HG03108 (cell line): ENCODE measurements at regions not wholly inside any gene's neighbourhood (a gene's known extent, or its start where the extent isn't known, plus 50 kb on each side); places are given as distances from the start of the nearest gene placed in this dataset.
"Not testable (repeated sequence)": the region's sequence is repeated elsewhere in the genome, so short reads cannot be mapped to it uniquely, and the experiment has no call there.

Experiments used
- ATAC-seq: cut with Tn5 transposase; IDR thresholded peaks from one replicate; pipeline ENCODE4 v1.9.1; 2021; ENCODE audit warnings: moderate library complexity; ENCODE audit not compliant: unreplicated experiment

DNA sequence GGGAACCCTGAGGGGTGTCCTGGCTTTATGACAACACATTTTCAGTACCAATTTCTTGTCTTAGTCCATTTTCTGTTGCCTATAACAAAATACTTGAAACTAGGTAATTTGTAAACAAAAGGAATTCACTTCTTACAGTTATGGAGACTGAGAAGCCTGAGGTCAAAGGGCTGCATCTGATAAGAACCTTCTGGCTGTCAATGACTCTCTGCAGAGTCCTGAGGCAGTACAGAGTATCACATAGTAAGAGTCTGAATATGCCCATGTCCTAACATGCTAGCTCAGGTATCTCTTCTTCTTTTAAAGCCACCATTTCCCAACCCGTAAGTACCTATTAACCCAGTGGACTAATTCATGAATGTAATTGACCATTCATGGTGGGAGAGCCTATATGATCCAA lies 1458.6 kb upstream of the EYS start:
- no peak for ATAC-seq

DNA sequence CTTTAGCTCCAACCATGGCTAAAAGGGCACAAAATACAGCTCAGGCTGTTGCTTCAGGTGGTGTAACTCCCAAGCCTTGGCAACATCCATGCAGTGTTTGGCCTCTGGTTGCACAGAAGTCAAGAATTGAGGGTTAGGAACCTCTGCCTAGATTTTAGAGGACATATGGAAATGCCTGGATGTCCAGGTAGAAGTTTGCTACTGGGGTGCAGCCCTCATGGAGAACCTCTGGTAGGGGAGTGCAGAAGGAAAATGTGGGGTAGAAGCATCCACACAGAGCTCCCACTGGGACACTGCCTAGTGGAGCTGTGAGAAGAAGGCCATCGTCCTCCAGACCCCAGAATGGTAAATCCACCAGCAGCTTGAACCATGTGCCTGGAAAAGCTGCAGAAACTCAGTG lies 1453.8 kb upstream of the EYS start:
- ATAC-seq: no peak

DNA sequence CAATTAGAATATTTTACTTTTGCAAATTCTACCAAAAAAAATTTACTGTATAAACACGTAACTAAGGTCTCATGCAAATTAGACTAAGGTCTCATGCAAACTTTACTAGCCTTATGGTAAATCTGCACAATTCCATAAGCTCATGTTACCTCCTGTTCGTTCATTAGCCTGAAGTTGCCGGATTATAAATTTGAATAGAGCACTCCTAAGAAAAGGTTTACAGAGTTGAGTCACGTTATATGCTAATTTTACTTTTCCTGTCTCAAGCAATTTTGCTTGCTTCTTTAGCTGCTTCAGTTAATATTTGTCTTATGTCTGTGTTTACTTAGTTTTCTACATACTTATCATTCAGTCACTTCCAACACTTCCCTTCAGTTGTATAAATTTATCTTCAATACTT lies 1434.0 kb upstream of the EYS start:
- no peak for ATAC-seq

DNA sequence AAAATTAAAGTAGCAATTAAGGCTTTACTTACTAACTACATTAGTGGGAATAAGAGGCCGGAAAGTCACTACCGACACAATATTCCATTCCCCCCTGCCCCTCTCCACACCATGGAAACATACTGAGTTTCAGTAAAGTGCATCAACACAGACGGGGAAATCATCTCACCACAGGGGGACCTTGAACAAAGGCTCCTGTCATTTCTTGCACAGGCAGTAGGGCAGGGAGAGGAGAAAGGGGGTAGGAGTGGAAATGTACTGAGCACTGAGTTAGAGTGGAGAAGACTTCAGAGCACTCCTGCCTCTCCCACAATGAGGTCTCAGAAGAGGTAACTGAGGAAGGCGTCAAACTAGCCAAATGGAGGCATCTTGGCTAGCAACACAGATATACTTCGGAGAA lies 1426.9 kb upstream of the EYS start:
- ATAC-seq: no peak

DNA sequence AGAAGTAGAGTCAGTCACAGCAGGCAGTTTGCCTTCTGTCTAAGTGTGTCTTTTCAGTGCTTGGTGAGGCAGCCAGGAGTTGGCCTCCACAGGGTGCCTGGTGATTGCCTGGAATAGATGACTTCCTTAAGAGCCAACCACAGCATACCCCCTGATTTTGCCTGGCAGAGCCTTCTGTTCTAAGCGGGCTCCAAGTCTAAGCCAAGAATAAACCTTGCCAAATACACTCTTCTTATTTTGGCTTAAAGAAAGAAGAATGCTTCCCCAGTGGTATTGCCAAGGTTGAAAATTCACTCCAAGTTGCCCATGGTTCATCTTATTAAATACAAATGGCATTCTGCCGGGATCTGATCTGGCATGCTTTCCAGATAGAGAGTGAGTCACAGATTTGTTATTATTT lies 1424.8 kb upstream of the EYS start:
- ATAC-seq: no peak

DNA sequence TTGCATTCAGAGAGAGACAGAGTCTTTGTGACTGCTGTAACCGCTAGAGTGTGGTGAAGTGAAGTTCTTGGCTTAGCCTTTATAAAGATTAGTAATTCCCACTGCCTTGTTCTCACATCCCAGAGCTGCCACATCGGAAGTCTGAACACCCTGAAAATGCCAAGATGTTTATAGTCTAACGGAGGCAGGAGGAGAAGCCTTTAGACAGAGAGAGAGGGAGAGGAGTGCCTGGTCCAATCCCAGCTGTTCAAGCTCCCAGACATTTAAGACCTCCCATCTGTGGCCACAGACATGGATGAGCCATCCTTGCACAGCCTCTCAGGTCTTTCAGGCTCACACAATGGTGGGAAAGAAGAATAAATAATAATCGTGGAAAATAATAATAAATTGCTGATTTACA lies 1422.8 kb upstream of the EYS start:
- no peak for ATAC-seq

DNA sequence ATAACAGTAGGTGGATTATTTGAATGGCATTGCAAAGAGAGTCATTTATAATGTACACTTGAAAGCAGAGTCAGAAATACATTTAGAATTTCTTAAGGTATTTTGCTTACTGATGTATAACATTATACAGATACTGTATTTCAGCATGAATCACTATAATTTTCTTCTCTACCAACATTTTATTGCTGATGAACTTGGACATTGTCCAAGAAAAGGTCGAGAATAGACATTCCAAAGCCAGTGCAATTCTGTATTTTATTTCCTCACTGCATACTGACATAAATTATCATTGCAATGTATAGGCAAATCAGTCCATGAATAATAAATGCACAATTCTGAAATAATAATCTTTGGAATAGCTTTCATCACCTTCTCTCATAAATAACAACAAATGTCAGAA lies 1420.0 kb upstream of the EYS start:
- no peak for ATAC-seq

DNA sequence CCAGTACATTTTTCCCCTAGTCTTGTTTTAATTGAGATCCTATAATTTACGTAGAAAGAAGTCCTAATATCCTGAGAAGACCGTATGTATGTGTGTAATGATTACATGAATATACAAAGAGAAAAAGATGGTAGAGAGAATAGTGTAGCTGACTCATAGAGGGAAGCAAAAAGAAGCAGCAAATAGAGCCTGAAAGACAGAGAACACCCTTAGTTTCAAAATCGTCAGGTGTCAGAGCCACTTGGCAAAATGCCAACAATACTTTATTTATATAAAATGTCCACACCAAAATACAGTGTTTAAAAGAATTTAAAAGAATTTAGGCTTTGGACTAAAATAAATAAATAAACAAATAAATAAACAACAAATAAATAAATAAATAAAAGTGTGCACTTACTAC lies 1414.1 kb upstream of the EYS start:
- no peak for ATAC-seq

DNA sequence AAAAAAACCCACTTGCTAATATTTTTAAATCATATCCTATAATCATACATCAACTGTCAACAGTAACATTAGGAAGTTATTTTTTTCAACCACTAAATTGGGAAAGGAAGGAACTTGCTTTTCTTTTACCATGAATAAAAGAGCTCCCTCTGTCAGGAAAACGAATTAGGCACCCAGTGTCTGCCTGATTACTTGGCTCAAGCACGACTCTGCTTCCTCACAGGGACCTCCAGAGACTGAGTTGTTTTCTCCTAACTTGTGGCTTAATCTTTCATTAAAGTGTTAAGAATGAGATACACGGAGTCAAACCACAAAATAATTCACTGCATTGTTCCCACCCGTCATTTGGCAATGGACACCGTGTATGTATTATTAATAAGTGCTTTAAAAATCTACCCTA lies 1405.1 kb upstream of the EYS start:
- no peak for ATAC-seq

DNA sequence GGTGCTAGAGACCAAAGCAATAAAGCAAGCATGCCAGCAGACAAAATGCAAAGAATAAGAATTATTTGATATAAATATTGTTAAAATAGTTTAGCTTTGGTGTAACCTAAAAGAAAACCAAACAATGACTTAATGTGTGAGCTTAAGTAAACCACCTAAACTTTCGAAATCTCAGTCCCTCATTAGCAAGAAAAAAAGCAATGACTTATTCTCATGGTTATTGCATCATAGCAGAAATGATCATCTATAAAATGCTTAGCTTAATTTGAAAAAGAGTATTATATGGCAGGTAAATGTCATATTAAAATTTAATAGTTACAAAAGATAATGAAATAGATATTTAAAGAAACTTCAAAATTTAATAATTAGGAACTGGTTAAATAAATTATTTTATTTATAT lies 1395.7 kb upstream of the EYS start:
- ATAC-seq: no peak

DNA sequence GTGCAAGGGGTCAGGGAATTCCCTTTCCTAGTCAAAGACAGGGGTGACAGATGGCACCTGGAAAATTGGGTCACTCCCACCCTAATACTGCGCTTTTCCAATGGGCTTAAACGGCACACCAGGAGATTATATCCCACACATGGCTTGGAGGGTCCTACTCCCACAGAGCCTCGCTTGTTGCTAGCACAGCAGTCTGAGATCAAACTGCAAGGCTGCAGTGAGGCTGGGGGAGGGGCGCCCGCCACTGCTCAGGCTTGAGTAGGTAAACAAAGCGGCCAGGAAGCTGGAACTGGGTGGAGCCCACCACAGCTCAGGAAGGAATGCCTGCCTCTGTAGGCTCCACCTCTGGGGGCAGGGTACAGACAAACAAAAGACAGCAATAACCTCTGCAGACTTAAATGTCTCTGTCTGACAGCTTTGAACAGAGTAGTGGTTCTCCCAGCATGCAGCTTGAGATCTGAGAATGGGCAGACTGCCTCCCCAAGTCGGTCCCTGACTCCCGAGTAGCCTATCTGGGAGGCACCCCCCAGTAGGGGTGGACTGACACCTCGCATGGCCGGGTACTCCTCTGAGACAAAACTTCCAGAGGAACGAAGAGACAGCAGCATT lies 1388.7 kb upstream of the EYS start:
- ATAC-seq: not testable (repeated sequence)

DNA sequence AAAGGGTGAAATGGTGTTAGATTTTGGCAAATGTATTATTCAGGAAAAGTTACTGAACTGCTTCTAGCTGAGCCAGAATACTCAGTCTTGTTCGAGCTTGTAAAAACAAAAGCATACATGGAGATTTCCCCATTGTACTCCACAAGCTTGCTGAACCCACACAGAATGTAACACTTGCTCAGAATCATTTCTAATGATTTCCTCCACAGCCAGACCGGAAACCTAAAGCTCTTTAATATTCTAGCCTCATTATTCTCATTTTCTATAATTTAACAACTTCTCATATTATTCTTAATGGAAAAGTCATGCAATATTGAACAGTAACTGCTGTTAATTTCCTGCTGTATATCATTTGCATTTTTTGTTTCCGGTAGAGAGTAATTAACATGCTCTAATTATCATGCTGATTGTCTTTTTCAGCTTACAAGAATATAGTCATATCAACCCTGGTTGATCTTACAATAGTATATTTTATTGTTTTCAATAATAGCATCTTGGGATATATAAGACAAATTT lies 1387.5 kb upstream of the EYS start:
- no peak for ATAC-seq

DNA sequence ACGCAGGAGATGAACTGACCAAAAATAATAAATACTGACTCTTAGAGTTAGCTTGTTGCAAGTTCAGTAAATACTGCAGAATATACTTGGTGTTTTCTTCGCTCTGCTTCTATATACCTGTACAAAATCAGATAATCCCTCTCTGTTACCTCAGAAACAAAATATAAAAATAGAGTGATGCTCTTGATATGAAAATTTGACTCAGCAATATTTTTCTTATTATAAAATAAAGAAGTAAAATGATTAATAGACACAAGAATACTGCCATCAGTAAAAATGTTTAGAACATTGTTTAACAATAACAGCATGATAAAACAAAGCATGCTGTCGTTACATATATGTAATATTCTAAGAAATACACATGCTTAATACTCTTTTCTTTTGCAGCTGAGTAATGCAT lies 1366.9 kb upstream of the EYS start:
- no peak for ATAC-seq

DNA sequence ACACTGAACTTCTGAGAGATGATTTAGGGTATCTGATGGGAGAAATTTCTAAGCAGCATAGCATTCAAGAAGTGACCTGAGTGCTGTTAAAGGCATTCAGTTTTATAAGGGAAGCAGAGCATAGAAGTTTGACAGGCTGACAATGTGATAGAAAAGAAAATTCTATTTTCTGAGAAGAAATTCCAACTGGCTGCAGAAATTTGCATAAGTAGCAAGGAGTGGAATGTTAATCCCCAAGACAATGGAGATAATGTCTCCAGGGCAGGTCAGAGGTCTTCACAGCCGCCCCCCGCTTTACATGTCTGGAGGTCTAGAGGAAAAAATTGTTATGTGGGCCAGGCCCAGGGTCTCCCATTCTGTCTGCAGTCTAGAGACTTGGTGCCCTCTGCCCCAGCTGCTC lies 1361.8 kb upstream of the EYS start:
- ATAC-seq: no peak

DNA sequence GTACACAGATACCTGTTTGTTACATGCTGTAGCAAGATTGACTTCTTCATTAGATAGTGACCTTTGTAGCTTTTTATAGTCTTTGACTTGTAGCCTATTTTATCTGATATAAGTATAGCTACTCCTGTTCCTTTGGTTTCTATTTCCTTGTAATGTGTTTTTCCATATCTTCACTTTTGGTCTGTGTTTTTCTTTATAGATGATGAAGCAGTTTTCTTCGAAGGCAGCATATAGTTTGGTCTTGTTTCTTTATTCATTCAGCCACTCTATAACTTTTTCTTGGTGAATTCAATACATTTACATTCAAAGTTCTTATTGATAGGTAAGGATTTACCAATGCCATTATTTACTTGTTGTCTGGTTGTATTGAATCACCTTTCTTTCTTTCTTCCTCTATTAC lies 1357.3 kb upstream of the EYS start:
- no peak for ATAC-seq

DNA sequence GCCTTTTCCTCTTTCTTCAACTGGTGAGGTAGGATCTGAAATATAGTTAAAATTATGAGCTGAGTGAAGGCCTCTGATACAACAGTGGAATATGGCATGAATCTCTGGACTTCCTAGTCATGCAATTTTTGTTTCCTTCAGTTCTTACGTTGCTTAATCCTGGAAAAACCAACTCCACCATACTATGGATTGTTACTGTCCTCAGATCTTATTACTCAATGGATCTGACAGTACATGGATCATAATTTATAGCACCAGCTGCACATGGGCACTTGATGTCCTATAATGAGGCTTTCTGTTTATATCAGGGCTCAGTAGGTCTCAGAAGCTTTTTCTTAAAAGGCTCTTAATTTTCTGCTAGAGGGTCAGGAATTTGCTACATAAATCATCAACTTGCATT lies 1341.0 kb upstream of the EYS start:
- no peak for ATAC-seq

DNA sequence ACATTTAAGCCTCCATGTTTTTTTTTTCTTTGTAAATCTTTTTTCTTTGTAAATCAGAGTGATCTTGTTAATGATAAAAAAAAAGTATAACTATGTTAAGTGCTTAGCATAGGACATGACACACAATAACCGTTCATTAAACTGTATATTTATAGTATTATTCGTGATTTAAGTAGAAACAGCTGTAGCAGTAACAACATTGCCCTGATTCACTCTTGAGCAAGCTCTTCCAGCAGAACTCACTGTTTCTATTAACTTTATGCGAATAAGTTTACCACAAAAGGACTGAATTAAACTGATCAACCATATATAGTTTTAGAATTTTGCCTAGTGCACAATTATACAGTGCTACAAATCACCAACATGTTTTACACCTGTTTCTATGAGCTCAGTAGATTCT lies 1338.0 kb upstream of the EYS start:
- ATAC-seq: no peak

DNA sequence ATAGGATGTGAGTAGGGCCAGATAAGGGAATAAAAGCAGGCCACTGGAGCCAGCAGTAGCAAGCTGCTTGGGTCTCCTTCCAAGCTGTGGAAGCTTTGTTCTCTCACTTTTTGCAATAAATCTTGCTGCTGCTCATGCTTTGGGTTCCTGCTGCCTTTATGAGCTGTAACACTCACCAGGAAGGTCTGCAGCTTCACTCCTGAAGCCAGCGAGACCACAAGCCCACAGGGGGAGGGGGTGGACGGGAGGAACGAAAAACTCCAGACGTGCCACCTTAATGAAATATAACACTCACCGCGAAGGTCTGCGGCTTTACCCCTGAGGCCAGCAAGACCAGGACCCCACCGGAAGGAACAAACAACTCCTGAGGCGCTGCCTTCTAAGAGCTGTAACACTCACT lies 1324.4 kb upstream of the EYS start:
- ATAC-seq: no peak

DNA sequence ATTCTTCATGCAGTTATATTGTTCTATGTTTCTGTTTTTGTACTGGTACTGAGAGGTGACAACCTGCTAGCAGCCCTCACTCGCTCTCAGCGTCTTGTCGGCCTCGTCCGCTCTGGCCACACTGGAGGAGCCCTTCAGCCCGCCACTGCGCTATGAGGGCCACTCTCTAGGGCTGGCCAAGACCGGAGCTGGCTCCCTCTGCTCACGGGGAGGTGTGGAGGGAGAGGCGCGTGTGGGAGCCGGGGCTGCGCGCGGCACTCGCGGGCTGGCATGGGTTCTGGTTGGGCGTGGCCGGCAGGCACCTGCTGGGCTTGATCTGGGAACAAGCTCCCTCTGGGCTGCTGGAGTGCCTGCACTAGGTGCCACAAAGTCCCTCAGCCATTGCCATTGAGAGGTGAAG lies 1323.8 kb upstream of the EYS start:
- no peak for ATAC-seq

DNA sequence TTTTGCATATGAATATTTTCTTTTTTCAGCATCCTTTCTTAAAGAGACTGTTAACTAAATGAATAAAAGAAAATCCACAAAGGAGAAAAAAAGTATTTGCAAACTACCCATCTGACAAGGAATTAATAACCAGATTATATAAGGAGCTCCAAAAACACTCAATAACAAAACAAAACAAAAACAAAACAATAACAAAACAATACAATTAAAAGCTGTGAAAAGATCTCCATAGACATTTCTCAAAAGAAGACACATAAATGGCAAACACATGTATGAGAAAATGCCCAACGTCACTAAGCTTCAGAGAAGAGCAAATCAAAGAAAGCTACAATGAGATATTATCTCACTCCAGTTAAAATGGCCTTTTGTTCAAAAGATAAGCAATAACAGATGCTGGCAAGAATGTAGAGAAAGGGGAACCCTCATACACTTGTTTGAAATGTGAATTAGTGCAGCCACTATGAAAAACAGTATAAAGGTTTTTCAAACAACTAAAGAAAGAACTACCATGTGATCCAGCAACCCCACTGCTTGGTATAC lies 1310.0 kb upstream of the EYS start:
- no peak for ATAC-seq

DNA sequence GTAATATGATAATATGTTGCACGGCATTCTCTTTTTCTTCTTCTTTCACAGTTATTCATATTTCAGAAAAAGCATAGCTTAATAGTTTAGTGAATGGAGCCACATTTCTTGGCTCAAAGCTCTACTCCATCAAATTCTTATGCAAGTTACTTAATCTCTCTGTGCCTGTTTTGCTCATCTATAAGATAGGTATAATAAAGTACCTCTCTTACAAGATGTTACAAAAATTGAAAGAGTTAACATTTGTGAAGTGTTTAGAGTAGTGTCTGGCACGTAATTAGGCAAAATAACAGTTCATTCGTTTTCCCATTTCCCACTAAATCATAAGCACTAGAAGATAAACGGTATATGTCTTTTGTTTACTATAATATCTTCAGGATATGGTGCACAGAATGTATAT lies 1304.4 kb upstream of the EYS start:
- ATAC-seq: no peak

DNA sequence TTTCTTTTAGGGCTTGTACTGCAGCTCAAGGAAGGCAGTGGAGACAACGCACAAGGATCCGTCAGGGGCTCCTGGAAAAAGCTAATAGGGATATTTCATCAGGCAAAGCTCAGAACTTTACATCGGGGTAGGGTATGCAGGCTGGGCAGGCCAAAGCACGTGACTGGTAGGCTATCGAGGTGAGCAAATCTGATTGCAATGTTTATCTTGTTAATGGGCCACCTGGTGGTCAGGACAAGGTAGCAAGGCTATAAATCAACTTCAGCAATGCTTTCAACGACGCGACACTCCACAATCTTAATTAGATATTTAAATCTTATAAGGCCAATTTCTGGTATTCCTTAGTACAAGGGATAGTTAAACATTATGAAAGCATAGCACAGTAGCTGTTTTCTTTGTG lies 1302.8 kb upstream of the EYS start:
- ATAC-seq: no peak

DNA sequence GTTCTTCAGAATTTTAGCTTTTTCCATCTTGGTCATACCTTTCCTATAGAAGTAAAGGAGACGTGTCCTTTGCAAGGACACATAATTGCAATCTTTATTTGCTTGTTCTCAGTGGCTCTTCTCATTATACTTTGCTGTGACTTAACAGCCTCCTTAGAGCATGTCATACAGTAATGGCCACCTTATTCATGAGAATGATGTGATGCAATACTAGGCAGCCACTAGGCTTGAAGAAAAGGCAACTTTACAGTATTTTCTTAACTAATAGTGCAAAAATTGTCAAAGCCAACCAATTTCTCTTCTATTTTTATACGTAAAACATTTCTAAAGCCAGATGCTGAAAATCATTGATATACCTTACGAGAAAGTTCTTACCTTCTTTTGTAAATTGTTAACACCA lies 1296.8 kb upstream of the EYS start:
- ATAC-seq: no peak
